HG03175 (cell line): ENCODE measurements at regions not wholly inside any gene's neighbourhood (a gene's known extent, or its start where the extent isn't known, plus 50 kb on each side); places are given as distances from the start of the nearest gene placed in this dataset.

Source experiments
- ATAC-seq: cut with Tn5 transposase; IDR thresholded peaks from one replicate; pipeline ENCODE4 v1.9.1; 2021; ENCODE audit warnings: mild to moderate bottlenecking, moderate library complexity; ENCODE audit not compliant: unreplicated experiment

DNA sequence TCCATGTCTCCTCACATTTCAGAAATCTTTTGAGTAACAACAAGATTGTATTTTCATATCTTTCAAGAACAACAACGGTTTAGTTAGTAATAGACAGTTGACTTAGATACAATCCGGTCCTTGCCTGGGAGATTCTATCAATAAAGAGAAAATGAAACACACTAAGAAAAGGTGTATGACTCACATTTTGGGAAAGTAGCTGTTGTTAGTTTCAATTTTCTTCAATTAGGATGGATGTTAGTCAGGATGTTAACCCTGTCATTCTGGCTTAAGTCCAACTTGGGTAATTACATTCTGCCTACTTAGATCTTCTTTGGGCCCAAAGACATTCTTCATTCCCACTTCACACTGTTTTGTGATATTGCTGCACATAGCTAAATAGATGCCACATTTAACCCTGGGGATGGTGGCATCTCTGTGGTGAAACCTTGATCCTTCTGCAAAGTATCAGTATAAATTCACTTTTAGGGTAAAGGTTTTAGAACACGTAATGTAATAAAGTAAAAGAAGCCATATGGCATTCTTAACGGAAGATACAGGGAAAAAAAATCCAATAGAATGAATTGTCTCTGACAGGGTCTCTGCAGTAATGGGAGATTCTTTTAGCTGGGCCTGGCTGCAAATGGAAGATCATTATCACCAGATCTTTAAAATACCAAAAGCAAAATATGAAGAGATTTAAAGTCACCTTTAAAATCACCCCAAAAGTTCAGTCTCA lies 365.5 kb downstream of the FIGN start:
- ATAC-seq: no peak

DNA sequence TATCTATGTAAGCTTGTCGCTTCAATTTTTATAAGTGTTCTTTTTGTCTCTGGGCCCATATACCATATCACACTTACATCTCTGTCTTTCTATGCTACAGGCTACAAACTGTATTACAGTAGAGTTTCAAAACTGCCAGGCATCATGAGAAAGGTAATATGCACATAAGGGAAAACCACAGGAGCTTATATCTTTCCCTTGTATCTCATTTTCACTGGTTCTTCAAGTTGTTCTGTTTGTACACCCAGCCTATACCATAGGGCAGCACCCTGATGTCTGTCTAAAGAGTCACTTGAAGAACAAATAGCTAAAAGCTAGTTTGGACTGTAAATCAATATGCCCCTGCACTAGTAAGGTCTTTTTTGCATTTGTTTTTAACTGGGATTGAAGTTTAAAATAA lies 366.7 kb downstream of the FIGN start:
- no peak for ATAC-seq

DNA sequence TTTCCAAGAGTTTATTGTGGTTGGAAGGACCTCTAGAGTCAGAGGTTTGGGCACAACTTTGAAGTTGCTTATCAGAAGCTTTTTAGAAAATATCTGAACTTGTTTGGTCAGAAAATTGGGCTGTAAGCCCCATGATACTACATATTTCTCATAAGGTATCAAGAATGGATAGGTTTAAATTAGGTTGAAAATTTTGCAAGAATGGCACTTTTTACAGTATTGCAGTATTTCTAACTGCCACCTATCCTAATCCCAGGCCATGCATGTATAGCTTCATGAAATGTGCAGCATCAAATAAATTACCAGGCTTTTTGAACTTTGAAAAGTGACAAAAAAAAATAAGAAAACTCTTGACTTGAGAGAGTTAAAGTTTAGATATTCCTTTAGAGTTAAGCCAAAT lies 367.2 kb downstream of the FIGN start:
- ATAC-seq: no peak

DNA sequence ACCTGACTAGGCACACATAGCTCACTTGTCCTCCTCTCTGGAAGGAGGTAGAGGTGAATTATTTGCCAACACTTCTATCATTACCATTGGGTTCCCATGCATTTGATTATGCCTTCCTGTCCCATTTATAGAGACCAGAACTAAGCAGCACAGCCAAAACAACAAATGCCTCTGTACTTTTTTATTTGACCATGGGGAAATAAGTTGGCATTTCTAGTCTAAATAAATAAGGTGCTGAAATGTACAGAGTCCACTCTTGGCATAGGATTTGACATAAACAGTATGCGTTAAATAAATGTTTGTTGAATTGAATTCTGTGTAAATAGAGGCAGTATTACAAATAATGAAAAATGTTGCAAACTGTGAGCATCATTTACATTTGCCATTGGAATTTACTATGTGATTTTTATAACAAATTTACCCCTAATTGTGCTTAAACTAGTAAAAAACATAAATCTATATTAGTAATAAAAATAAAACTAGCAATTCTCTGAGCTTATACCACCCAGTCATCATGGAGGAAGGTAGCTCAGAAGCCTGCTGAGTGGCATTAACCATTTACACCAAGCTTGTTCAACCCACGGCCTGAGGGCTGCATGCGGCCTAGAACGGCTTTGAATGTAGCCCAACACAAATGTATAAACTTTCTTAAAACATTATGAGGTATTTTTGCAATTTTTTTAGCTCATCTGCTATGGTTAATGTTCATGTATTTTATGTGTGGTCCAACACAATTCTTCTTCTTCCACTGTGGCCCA lies 367.8 kb downstream of the FIGN start:
- no peak for ATAC-seq

DNA sequence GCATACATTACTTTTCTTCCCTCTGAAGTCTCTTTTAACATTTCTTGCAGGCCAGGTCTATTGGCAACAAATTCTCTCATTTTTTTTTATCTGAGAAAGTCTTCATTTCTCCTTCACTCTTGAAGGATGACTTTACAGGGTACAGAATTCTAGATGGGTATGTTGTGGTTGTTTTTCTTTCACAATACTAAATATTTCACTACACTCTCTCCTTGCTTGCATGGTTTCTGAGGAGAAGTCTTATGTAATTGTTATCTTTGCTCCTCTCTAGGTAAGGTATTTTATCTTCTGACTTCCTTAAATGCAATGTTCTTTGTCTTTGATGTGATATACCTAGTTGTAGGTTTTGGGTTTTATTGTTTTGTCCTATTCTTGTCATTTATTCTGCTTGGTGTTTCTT lies 371.1 kb downstream of the FIGN start:
- no peak for ATAC-seq

DNA sequence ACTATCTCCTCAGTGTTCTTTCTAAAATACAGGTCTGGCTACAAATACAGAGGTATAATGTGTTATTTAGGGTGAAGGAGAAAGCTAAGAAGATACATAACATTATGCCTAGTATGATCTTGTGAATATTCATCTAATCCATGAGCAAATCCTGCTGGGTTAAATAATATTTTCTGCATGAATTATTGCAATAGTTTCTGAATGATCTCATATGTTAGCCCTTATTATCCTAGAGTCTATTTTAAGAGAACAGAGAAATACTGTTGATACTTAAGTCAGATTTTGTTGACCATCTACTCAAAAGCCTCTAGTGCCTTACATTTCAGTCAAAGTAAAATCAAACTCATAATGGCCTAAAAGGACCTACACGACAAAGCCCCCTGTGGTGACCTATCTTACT lies 382.3 kb downstream of the FIGN start:
- no peak for ATAC-seq

DNA sequence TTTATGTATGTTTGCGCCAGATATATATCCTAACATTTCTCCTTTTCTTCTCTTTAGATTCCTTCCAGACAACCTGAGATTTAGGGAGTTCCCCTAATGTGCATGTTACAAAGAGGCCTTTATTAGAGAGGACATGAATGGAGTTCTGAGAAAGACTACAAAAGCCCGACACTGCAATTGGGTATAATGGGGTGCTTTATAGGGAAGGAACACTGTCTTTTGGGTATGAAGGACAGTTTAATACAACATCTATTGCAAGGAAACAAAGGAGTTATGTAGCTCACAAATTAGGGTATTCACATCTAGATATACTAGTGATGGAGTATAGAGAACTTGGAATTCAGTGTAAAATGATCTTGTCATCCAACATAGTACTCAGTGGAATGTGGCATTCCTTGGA lies 383.8 kb downstream of the FIGN start:
- no peak for ATAC-seq

GRCh38 chr2:163351143-163351542 lies 384.7 kb downstream of the FIGN start:
- ATAC-seq: no peak

GRCh38 chr2:163348857-163349380 lies 386.9 kb downstream of the FIGN start:
- no peak for ATAC-seq

GRCh38 chr2:163347982-163348856 lies 387.6 kb downstream of the FIGN start:
- ATAC-seq: peak; percentile 41

- ATAC-seq: peak; percentile 82
These were observed 389.8 kb downstream of the FIGN start for GRCh38 chr2:163345795-163346573.

- no peak for ATAC-seq
These were observed 392.5 kb downstream of the FIGN start for GRCh38 chr2:163343316-163343715.

DNA sequence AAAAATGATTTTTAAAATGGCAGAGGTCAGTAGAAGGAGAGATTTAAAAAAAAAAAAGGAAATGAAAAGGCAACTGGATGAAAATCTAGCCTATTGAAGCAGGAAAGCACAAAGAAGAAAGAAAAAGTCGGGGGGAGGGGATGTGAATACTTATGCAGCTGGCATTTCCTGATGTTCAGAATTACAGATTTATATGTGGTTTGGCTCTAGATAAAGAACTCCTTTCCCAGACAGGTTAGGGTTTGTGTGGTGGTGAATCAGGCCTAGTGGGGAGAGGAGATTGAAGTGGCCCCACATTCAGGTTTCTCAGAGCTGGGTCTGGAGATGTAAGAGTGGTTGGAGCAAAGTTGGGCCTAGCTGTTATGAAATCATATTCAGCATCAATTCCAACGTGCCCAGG lies 394.4 kb downstream of the FIGN start:
- ATAC-seq: no peak

GRCh38 chr2:163338270-163338669 lies 397.5 kb downstream of the FIGN start:
- ATAC-seq: no peak

DNA sequence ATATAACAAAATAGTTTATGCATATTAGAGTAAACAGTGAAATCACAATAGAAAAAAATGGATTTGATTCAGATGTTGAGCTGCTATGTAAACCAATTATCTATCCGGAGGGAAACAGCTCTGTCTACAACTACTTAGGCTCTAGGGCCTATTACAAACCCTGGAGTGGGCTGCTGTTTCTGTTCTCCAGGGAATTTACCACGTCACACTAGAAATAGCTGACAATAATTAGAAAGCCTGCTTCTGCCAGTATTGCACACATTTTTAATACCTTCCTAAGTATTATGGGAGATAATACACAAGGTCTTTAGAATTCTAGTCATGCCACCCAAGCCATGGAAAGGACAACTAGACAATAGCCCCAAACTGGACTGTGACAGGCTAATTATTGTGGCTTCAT lies 411.1 kb downstream of the FIGN start:
- ATAC-seq: no peak

DNA sequence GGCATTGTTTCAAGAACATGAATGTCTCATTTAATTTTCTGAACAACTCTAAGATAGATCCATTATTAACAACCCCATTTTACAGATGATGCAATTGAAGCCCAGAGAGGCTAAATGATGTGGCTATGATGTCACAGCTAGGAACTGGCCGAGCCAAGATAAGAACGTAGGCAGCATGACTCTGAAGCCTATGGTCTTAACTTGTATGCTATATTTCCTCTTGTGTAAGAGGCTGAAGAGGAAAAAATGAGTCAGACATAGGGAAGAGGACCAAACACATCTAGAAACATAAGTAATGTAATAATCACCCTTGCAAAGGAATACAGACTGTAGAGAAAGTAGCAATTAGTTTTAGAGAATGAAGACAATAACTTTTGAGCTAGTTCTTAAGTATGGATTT lies 416.8 kb downstream of the FIGN start:
- ATAC-seq: no peak

DNA sequence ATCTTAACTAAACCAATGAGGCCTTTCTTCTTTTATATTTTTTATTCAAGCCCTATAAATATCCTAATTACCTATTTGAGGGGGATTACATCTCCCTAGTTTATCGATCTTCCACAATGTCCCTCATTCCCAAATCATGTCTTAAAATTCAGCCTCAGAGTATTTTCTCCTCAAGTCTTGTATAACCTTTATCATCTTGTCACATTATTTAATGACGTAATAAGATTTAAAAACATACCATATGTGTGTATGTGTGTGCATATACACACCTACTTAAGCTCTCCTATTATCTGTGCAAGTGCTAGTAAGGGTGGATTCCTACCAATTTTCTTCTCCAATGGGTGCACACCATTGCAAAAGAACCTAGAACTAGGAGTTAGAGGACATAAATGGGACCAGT lies 421.1 kb downstream of the FIGN start:
- no peak for ATAC-seq

- no peak for ATAC-seq
These were observed 423.1 kb downstream of the FIGN start for GRCh38 chr2:163312713-163313112.

DNA sequence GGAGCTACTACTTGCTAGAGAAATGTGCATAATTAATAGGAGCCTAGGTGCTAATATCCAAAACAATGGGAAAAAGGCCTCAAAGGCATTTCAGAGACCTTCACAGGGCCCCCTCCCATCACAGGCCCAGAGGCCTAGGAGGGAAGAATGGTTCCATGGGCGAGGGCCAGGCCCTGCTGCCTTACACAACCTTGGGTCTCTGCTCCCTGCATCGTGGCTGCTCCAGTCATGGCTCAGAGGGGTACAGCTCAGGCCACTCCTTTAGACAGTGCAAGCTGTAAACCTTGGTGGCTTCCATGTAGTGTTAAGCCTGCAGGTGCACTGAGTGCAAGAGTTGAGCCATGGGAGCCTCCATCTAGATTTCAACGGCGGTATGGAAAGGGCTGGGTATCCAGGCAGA lies 429.2 kb downstream of the FIGN start:
- no peak for ATAC-seq

DNA sequence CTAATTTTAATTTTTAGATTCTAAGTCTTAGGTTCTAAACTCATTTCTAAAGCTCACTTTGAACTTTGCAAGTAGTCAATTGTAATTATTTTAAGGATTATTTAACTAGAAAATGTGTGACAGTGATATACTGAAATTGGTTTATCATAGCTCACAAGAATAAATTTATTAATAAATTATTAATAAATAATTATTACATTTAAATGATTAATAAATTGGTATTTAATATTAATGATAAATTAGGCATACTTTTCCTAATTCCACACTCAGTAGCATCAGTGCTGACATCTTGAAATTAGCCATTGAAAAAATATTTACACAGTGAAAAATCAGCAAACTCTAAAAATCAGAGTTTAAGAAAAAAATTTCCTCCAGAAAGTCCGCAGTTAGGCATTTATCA lies 433.7 kb downstream of the FIGN start:
- no peak for ATAC-seq

GRCh38 chr2:163291790-163292189 lies 444.0 kb downstream of the FIGN start:
- ATAC-seq: no peak
